Ishikawa (cell line): ENCODE measurements at regions not wholly inside any gene's neighbourhood (a gene's known extent, or its start where the extent isn't known, plus 50 kb on each side); places are given as distances from the start of the nearest gene placed in this dataset.
A peak's percentile ranks its signal among the peaks of the same experiment; 100 is the strongest.

Source experiments
- CEBPB ChIP-seq: IDR thresholded peaks from 2 replicates; pipeline ENCODE4 v1.6.1; 2012
- CREB1 ChIP-seq: IDR thresholded peaks from 2 replicates; pipeline ENCODE4 v1.6.1; 2012; ENCODE audit warnings: low read depth
- EGR1 ChIP-seq: IDR thresholded peaks from 2 replicates; pipeline ENCODE4 v1.6.1; 2012
- EP300 ChIP-seq: IDR thresholded peaks from 2 replicates; pipeline ENCODE4 v1.6.1; 2012; ENCODE audit warnings: borderline replicate concordance
- FOXM1 ChIP-seq: IDR thresholded peaks from 2 replicates; pipeline ENCODE4 v1.6.1; 2012; ENCODE audit warnings: low read depth, borderline replicate concordance
- NFIC ChIP-seq: IDR thresholded peaks from 2 replicates; pipeline ENCODE4 v1.6.1; 2012
- RAD21 ChIP-seq: IDR thresholded peaks from 2 replicates; pipeline ENCODE4 v1.6.1; 2012; ENCODE audit warnings: low read depth
- REST ChIP-seq: IDR thresholded peaks from 2 replicates; pipeline ENCODE4 v1.6.1; 2012; ENCODE audit warnings: low read depth, mild to moderate bottlenecking
- TAF1 ChIP-seq: IDR thresholded peaks from 2 replicates; pipeline ENCODE4 v1.6.1; 2012; ENCODE audit warnings: low read depth, mild to moderate bottlenecking
- TCF12 ChIP-seq: IDR thresholded peaks from 2 replicates; pipeline ENCODE4 v1.6.1; 2012; ENCODE audit warnings: low read depth
- TEAD4 ChIP-seq: IDR thresholded peaks from 2 replicates; pipeline ENCODE4 v1.6.1; 2012
- YY1 ChIP-seq: IDR thresholded peaks from 2 replicates; pipeline ENCODE4 v1.6.1; 2012; ENCODE audit warnings: low read depth
- ZBTB7A ChIP-seq: IDR thresholded peaks from 2 replicates; pipeline ENCODE4 v1.6.1; 2012; ENCODE audit warnings: low read depth
- TF ChIP-seq, protein P1 (sequence below): IDR thresholded peaks from 2 replicates; pipeline ENCODE4 v1.6.1; 2012
- TF ChIP-seq, protein P2 (sequence below): IDR thresholded peaks from 2 replicates; pipeline ENCODE4 v1.6.1; 2012

- TF ChIP-seq RAD21 = peak; percentile 43
- TF ChIP-seq CEBPB = no peak
Measured at GRCh38 chr4:175253184-175253902, 335.2 kb downstream of the ADAM29 start.

DNA sequence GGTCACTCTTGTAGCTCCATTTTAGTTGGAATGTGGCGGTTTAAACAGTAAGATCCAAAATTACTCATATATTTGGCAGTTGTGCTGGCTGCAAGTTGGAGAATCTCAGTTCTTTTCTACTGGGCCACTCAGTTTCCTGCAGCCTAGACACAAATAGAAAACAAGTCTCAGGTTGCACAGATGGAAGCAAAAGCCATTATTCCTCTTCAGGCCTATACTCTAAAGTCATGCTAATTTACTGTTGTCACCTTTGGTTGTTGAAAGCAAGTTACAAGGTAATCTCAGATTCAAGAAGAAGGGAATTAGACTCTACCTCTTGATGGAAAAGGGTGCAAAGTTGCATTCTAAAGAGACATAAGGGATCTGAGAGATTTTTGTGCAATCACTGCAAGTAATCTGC lies 345.4 kb downstream of the ADAM29 start:
- TF ChIP-seq EP300 = no peak
- no peak for TF ChIP-seq EGR1
- no peak for TF ChIP-seq YY1
- TF ChIP-seq, protein P1, sequence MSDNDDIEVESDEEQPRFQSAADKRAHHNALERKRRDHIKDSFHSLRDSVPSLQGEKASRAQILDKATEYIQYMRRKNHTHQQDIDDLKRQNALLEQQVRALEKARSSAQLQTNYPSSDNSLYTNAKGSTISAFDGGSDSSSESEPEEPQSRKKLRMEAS = no peak
- no peak for TF ChIP-seq REST

DNA sequence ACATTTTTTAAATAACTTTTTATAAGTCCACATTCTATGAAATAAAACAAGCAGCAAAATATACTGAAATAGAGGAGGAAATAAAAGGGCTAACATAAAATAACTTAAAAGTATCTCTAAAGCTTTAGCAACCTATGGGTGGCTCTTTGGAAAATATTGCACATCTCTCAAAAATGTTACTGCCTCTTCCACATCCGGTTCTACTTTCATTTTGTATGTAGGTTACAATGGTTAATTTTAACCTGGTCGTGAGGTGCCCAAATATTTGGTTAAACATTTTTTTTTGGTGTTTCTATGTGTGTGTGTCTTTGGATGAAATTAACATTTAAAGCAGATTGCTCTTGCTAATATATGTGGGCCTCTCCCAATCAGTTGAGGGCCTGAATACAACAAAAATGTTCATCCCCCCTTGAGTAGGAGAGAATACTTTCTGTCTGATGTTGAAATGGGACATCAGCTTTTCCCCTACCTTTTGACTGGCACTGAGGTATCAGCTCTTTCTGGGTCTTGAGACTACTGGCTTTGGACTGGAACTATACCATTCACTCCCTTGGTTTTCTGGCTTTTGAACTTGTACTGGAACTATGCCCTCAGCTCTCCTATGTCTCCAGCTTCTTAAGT lies 353.0 kb downstream of the ADAM29 start:
- TF ChIP-seq, protein P1 = no peak
- TF ChIP-seq NFIC = no peak
- no peak for TF ChIP-seq ZBTB7A
- TF ChIP-seq, protein P2, sequence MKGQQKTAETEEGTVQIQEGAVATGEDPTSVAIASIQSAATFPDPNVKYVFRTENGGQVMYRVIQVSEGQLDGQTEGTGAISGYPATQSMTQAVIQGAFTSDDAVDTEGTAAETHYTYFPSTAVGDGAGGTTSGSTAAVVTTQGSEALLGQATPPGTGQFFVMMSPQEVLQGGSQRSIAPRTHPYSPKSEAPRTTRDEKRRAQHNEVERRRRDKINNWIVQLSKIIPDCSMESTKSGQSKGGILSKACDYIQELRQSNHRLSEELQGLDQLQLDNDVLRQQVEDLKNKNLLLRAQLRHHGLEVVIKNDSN = no peak
- TF ChIP-seq TEAD4 = no peak
- TF ChIP-seq RAD21 = no peak
- no peak for TF ChIP-seq TCF12
- TF ChIP-seq EGR1 = no peak
- no peak for TF ChIP-seq CREB1
- TF ChIP-seq EP300 = no peak
- TF ChIP-seq CEBPB = no peak
- no peak for TF ChIP-seq REST
- no peak for TF ChIP-seq FOXM1
- TF ChIP-seq TAF1 = no peak
- no peak for TF ChIP-seq YY1

GRCh38 chr4:175273995-175274753 lies 356.0 kb downstream of the ADAM29 start:
- TF ChIP-seq, protein P2 = no peak
- TF ChIP-seq TAF1 (no peak), CREB1 (no peak), REST (no peak), EGR1 (no peak), YY1 (no peak), FOXM1 (no peak), ZBTB7A (no peak), CEBPB (no peak; the same call in 1 of the 2 replicates), TCF12 (no peak), EP300 (no peak), NFIC (no peak), RAD21 (no peak)
- TF ChIP-seq, protein P1 = no peak
